ENCODE measurements at regions not wholly inside any gene's neighbourhood (a gene's known extent, or its start where the extent isn't known, plus 50 kb on each side); places are given as distances from the start of the nearest gene placed in this dataset.

DNA sequence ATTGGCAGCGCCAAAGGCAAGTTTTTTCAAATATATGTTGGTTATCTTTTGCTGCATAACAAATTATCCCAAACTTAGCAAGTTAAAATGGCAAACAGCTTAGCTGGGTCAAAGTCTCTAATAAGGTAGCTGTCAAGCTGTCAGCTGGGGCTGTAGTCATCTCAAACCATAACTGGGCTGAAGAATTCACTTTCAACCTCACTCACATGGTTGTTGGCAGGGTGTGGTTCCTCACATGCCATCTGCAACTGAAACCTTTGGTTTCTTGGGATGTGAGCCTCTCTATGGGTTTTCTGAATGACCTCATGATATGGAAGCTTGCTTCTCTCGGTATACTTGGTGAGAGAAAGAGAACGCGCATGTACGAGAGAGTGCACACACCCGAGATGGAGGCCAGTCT is 125.4 kb downstream of the LRIG3 start:
- TF ChIP-seq, protein P1, sequence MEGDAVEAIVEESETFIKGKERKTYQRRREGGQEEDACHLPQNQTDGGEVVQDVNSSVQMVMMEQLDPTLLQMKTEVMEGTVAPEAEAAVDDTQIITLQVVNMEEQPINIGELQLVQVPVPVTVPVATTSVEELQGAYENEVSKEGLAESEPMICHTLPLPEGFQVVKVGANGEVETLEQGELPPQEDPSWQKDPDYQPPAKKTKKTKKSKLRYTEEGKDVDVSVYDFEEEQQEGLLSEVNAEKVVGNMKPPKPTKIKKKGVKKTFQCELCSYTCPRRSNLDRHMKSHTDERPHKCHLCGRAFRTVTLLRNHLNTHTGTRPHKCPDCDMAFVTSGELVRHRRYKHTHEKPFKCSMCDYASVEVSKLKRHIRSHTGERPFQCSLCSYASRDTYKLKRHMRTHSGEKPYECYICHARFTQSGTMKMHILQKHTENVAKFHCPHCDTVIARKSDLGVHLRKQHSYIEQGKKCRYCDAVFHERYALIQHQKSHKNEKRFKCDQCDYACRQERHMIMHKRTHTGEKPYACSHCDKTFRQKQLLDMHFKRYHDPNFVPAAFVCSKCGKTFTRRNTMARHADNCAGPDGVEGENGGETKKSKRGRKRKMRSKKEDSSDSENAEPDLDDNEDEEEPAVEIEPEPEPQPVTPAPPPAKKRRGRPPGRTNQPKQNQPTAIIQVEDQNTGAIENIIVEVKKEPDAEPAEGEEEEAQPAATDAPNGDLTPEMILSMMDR (IDR thresholded peaks at IDR 0.05) = no peak
- TF ChIP-seq EZH2phosphoT487 (IDR thresholded peaks at IDR 0.05; ENCODE audit: borderline replicate concordance, low read depth) (no peak), RAD21 (IDR thresholded peaks at IDR 0.05; ENCODE audit: low read length) (no peak), MXI1 (IDR thresholded peaks at IDR 0.05; ENCODE audit: low read depth, low read length) (no peak), GABPA (IDR thresholded peaks at IDR 0.05; ENCODE audit: low read depth) (no peak), ELF1 (IDR thresholded peaks at IDR 0.05) (no peak), TAF1 (IDR thresholded peaks at IDR 0.05; ENCODE audit: borderline replicate concordance, low read depth, low read length) (no peak), MAX (IDR thresholded peaks at IDR 0.05; ENCODE audit: low read depth) (no peak), SMC3 (IDR thresholded peaks at IDR 0.05; ENCODE audit: low read depth, low read length) (no peak), JUND (IDR thresholded peaks at IDR 0.05) (no peak), NRF1 (IDR thresholded peaks at IDR 0.05; ENCODE audit: low read depth, low read length) (no peak)
